HepG2 (cell line): ENCODE measurements at regions not wholly inside any gene's neighbourhood (a gene's known extent, or its start where the extent isn't known, plus 50 kb on each side); places are given as distances from the start of the nearest gene placed in this dataset.

Experiments
- ATAC-seq: fragments of 200-7000 bp; cut with Tn5 transposase; 3 replicates; pipeline ENCODE4 v1.9.1; 2020; ENCODE audit warnings: mild to moderate bottlenecking, moderate library complexity
- BruUV-seq: library from RNA; stranded (reverse); fragments of 400-500 nt; replicated peaks from 2 replicates; lab custom pipeline; 2021; lab: Mats Ljungman, UMichigan
- CTCF ChIA-PET: fragments of 300-600 bp; formaldehyde crosslinking; extraction: SDS; loops from one replicate; lab custom pipeline; 2021; ENCODE audit warnings: low total read pairs, inconsistent platforms, low intra/inter-chr PET ratio; lab: Yijun Ruan, JAX
- POLR2A ChIA-PET: fragments of 350-600 bp; sonication (Branson Sonifier 250); formaldehyde crosslinking; loops from one replicate; lab custom pipeline; 2020; ENCODE audit warnings: antibody characterized with exemption, inconsistent platforms; lab: Yijun Ruan, JAX
- DNase-seq: peaks from one replicate; pipeline ENCODE4 v3.0.0-alpha.2; 2015; ENCODE audit warnings: low spot score
- FAIRE-seq: peaks from 3 replicates; lab custom pipeline; 2011; peaks lifted over from hg19 to GRCh38; lab: Jason Lieb, UNC
- H2AFZ ChIP-seq: one replicate; pipeline ENCODE4 v1.6.1; 2011; ENCODE audit warnings: low read length, inconsistent platforms
- H3K27ac ChIP-seq: fragments of 300-600 bp; 3 replicates; pipeline ENCODE4 v1.8.0; 2011; ENCODE audit warnings: mixed run types, mild to moderate bottlenecking, mixed read lengths, low read length, inconsistent platforms; ENCODE audit not compliant: insufficient read depth; ENCODE audit errors: extremely low read length
- H3K27me3 ChIP-seq, 2 experiments: fragments of 200-600 bp in 1 of 2; 2 replicates in 1 of 2; 3 replicates in 1 of 2; pipeline versions ENCODE4 v1.6.0 to v1.8.0; 2011; ENCODE audit warnings: low read length in 2 of 2, mild to moderate bottlenecking in 2 of 2, moderate library complexity in 2 of 2, inconsistent platforms in 1 of 2; ENCODE audit not compliant: insufficient read depth in 2 of 2, control insufficient read depth in 1 of 2
- H3K36me3 ChIP-seq, 2 experiments: fragments of 200-600 bp in 1 of 2; replicated peaks in 1 of 2; 2 replicates in 1 of 2; 3 replicates in 1 of 2; pipeline versions ENCODE4 v1.5.1 to v1.8.0; 2011; ENCODE audit warnings: low read length in 2 of 2, inconsistent platforms in 1 of 2; ENCODE audit not compliant: insufficient read depth in 2 of 2, control insufficient read depth in 1 of 2
- H3K4me1 ChIP-seq: 2 replicates; pipeline ENCODE4 v1.5.1; 2012; ENCODE audit warnings: low read length, inconsistent platforms; ENCODE audit not compliant: insufficient read depth
- H3K4me2 ChIP-seq: 2 replicates; pipeline ENCODE4 v1.6.0; 2011; ENCODE audit warnings: low read depth, low read length, inconsistent platforms
- H3K4me3 ChIP-seq, 3 experiments: fragments of 200-600 bp in 1 of 3; sonication (generic), shearing (Covaris generic) in 1 of 3; replicated peaks in 1 of 3; 2 replicates each; pipeline ENCODE4 v1.5.1; 2011 to 2016; ENCODE audit warnings: low read length in 3 of 3, inconsistent platforms in 2 of 3, low read depth in 2 of 3, mild to moderate bottlenecking in 2 of 3, control low read depth in 1 of 3, mixed read lengths in 1 of 3; ENCODE audit not compliant: insufficient read depth in 1 of 3
- H3K79me2 ChIP-seq: one replicate; pipeline ENCODE4 v1.6.1; 2011; ENCODE audit warnings: low read length, inconsistent platforms; ENCODE audit not compliant: insufficient read depth
- H3K9ac ChIP-seq: 2 replicates; pipeline ENCODE4 v1.6.0; 2011; ENCODE audit warnings: mild to moderate bottlenecking, low read depth, low read length, inconsistent platforms; ENCODE audit not compliant: insufficient read depth
- H3K9me3 ChIP-seq: 2 replicates; pipeline ENCODE4 v1.5.1; 2012; ENCODE audit warnings: mild to moderate bottlenecking, low read length
- H4K20me1 ChIP-seq: 2 replicates; pipeline ENCODE4 v1.6.0; 2011; ENCODE audit warnings: inconsistent platforms, mild to moderate bottlenecking, low read length, moderate library complexity; ENCODE audit not compliant: insufficient read depth
- CBX5 ChIP-seq: sonication (generic); formaldehyde crosslinking; IDR thresholded peaks from 2 replicates; pipeline ENCODE4 v1.4.0; 2020; ENCODE audit warnings: missing genetic modification reagents, borderline replicate concordance
- MEIS1 ChIP-seq: sonication (generic); formaldehyde crosslinking; IDR thresholded peaks from 2 replicates; pipeline ENCODE4 v1.9.0; 2021; ENCODE audit warnings: mild to moderate bottlenecking, missing genetic modification reagents, moderate library complexity, borderline replicate concordance
- MIER3 ChIP-seq: IDR thresholded peaks from 2 replicates; pipeline ENCODE4 v1.6.1; 2016; ENCODE audit warnings: missing compliant biosample characterization, borderline replicate concordance
- MYC ChIP-seq: sonication (generic); formaldehyde crosslinking; IDR thresholded peaks from 2 replicates; pipeline ENCODE4 v1.9.0; 2021; ENCODE audit warnings: missing genetic modification reagents, borderline replicate concordance
- PPARG ChIP-seq: conservative IDR thresholded peaks from 2 replicates; pipeline ENCODE4 v1.6.1; 2016; ENCODE audit warnings: missing biosample characterization, missing genetic modification reagents
- SRSF9 ChIP-seq: fragments of 200-400 bp; formaldehyde crosslinking; IDR thresholded peaks from 2 replicates; pipeline ENCODE4 v1.6.1; 2018; ENCODE audit warnings: borderline replicate concordance, mild to moderate bottlenecking, low read depth, low read length; ENCODE audit not compliant: insufficient read depth, poor library complexity, severe bottlenecking
- TMF1 ChIP-seq: sonication (generic); formaldehyde crosslinking; IDR thresholded peaks from 2 replicates; pipeline ENCODE4 v1.8.1; 2022; ENCODE audit warnings: low read depth, missing genetic modification reagents
- WIZ ChIP-seq: sonication (generic); formaldehyde crosslinking; IDR thresholded peaks from 2 replicates; pipeline ENCODE4 v1.5.1; 2020; ENCODE audit warnings: mild to moderate bottlenecking, missing genetic modification reagents
- ZNF20 ChIP-seq: sonication (generic); formaldehyde crosslinking; IDR thresholded peaks from 2 replicates; pipeline ENCODE4 v1.4.0; 2020; ENCODE audit warnings: mild to moderate bottlenecking, moderate library complexity, missing genetic modification reagents
- ZNF331 ChIP-seq: sonication (generic); formaldehyde crosslinking; IDR thresholded peaks from 2 replicates; pipeline ENCODE4 v1.4.0; 2020; ENCODE audit warnings: missing genetic modification reagents
- ZNF549 ChIP-seq: sonication (generic); formaldehyde crosslinking; IDR thresholded peaks from 2 replicates; pipeline ENCODE4 v1.5.0; 2020; ENCODE audit warnings: missing genetic modification reagents
- ZNF678 ChIP-seq: sonication (generic); formaldehyde crosslinking; IDR thresholded peaks from 2 replicates; pipeline ENCODE4 v1.4.0; 2020; ENCODE audit warnings: mild to moderate bottlenecking, missing genetic modification reagents
- ZNF776 ChIP-seq: sonication (generic); formaldehyde crosslinking; IDR thresholded peaks from 2 replicates; pipeline ENCODE4 v1.4.0; 2020; ENCODE audit warnings: mild to moderate bottlenecking, missing genetic modification reagents
- WGBS: methylation state at CpG from one replicate; pipeline ENCODE4 v1.1.6; 2017; ENCODE audit warnings: low lambda C conversion rate; 5-methylcytosine and 5-hydroxymethylcytosine counted together
- in situ Hi-C: cut with HindIII; loops from 2 replicates; pipeline ENCODE4 v1.10.0; 2017; ENCODE audit warnings: low pct_unique_long_range_greater_than_20kb; ENCODE audit not compliant: extremely low pct_ligation_motif_present
- intact Hi-C: fragments of 100-400 bp; cut with micrococcal nuclease; formaldehyde crosslinking; loops from one replicate; pipeline ENCODE4 v1.10.0; 2022; ENCODE audit not compliant: unreplicated experiment
- TF ChIP-seq, protein P1 (sequence below): sonication (generic); formaldehyde crosslinking; IDR thresholded peaks from 2 replicates; pipeline ENCODE4 v1.4.0; 2020; ENCODE audit warnings: missing genetic modification reagents
- TF ChIP-seq, protein P2 (sequence below): sonication (generic); formaldehyde crosslinking; IDR thresholded peaks from 2 replicates; pipeline ENCODE4 v1.8.0; 2022; ENCODE audit warnings: mild to moderate bottlenecking, missing genetic modification reagents; ENCODE audit not compliant: insufficient replicate concordance
- TF ChIP-seq, protein P3 (sequence below): sonication (generic); formaldehyde crosslinking; IDR thresholded peaks from 2 replicates; pipeline ENCODE4 v1.5.1; 2020; ENCODE audit warnings: mild to moderate bottlenecking, missing genetic modification reagents, moderate library complexity
- TF ChIP-seq, protein P4 (sequence below): sonication (generic); formaldehyde crosslinking; IDR thresholded peaks from 2 replicates; pipeline ENCODE4 v1.5.0; 2020; ENCODE audit warnings: missing genetic modification reagents, mild to moderate bottlenecking, borderline replicate concordance
- TF ChIP-seq, protein P5 (sequence below): sonication (generic); formaldehyde crosslinking; IDR thresholded peaks from 2 replicates; pipeline ENCODE4 v1.8.1; 2022; ENCODE audit warnings: mild to moderate bottlenecking, missing genetic modification reagents

DNA sequence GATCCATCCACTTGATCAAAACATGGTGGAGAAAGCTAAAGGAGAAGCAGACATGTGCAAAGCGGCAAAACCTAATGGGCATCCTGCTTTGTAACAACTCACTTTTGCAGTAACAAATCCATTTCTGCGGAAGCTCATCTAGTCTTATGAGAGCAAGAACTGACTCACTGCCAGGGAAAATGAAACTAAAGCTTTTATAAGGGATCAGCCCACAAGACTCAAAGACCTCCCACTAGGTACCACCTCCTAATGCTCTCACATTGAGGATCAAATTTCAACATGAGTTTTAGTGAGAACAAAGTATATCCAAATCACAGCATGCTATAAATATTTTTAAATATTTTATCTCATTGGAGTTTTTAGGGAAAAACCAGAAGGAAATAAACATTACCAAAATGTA lies 120.1 kb upstream of the GNAI1 start:
- Histone ChIP-seq H3K36me3 (no peaks in the 10 kb centered on the region), H3K4me2 (no peak overlapping the region), H3K9ac (no peak overlapping the region), H2AFZ (no peak overlapping the region), H3K27me3 (no peaks in the 10 kb centered on the region), H3K27ac (no peak overlapping the region), H3K79me2 (no peaks in the 10 kb centered on the region), H4K20me1 (no peaks in the 10 kb centered on the region), H3K9me3 (no peaks in the 10 kb centered on the region), H3K4me1 (peaks cover 7% of the 10 kb centered on the region; the same call in 1 of the 2 replicates), H3K4me3 (no peak overlapping the region)
- BruUV-seq, result no TSS peak
- CTCF ChIA-PET, result no interaction called here
- FAIRE-seq, result no peak
- POLR2A ChIA-PET, result no interaction called here
- ATAC-seq, result no peak
- no peak for DNase-seq
- intact Hi-C loops (no loop called here), in situ Hi-C loops (loop anchor here (25.0 kb wide), 1 partner anchor 702 kb away; no protein-coding TSS in a partner anchor)
- 54% methylated on average over 2 of the region's 2 CpGs for WGBS
- TF ChIP-seq, protein P1, sequence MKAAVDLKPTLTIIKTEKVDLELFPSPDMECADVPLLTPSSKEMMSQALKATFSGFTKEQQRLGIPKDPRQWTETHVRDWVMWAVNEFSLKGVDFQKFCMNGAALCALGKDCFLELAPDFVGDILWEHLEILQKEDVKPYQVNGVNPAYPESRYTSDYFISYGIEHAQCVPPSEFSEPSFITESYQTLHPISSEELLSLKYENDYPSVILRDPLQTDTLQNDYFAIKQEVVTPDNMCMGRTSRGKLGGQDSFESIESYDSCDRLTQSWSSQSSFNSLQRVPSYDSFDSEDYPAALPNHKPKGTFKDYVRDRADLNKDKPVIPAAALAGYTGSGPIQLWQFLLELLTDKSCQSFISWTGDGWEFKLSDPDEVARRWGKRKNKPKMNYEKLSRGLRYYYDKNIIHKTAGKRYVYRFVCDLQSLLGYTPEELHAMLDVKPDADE (CRISPR knock-in tag), result no peak
- no peak for TF ChIP-seq ZNF776 (CRISPR knock-in tag)
- no peak for TF ChIP-seq TMF1
- no peak for TF ChIP-seq MYC
- TF ChIP-seq, protein P2, sequence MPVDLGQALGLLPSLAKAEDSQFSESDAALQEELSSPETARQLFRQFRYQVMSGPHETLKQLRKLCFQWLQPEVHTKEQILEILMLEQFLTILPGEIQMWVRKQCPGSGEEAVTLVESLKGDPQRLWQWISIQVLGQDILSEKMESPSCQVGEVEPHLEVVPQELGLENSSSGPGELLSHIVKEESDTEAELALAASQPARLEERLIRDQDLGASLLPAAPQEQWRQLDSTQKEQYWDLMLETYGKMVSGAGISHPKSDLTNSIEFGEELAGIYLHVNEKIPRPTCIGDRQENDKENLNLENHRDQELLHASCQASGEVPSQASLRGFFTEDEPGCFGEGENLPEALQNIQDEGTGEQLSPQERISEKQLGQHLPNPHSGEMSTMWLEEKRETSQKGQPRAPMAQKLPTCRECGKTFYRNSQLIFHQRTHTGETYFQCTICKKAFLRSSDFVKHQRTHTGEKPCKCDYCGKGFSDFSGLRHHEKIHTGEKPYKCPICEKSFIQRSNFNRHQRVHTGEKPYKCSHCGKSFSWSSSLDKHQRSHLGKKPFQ (CRISPR knock-in tag), result no peak
- TF ChIP-seq, protein P3, sequence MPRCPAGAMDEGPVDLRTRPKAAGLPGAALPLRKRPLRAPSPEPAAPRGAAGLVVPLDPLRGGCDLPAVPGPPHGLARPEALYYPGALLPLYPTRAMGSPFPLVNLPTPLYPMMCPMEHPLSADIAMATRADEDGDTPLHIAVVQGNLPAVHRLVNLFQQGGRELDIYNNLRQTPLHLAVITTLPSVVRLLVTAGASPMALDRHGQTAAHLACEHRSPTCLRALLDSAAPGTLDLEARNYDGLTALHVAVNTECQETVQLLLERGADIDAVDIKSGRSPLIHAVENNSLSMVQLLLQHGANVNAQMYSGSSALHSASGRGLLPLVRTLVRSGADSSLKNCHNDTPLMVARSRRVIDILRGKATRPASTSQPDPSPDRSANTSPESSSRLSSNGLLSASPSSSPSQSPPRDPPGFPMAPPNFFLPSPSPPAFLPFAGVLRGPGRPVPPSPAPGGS (CRISPR knock-in tag), result no peak
- no peak for TF ChIP-seq ZNF549
- TF ChIP-seq SRSF9, result no peak
- TF ChIP-seq, protein P4, sequence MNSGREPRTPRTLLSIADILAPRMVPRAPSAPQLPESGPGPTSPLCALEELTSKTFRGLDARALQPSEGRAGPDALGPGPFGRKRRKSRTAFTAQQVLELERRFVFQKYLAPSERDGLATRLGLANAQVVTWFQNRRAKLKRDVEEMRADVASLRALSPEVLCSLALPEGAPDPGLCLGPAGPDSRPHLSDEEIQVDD (CRISPR knock-in tag), result no peak
- no peak for TF ChIP-seq CBX5
- no peak for TF ChIP-seq PPARG (CRISPR knock-in tag)
- TF ChIP-seq ZNF678 (CRISPR knock-in tag), result no peak
- TF ChIP-seq, protein P5, sequence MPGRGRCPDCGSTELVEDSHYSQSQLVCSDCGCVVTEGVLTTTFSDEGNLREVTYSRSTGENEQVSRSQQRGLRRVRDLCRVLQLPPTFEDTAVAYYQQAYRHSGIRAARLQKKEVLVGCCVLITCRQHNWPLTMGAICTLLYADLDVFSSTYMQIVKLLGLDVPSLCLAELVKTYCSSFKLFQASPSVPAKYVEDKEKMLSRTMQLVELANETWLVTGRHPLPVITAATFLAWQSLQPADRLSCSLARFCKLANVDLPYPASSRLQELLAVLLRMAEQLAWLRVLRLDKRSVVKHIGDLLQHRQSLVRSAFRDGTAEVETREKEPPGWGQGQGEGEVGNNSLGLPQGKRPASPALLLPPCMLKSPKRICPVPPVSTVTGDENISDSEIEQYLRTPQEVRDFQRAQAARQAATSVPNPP (CRISPR knock-in tag), result no peak
- no peak for TF ChIP-seq MIER3
- no peak for TF ChIP-seq ZNF20 (CRISPR knock-in tag)
- no peak for TF ChIP-seq ZNF331 (CRISPR knock-in tag)
- no peak for TF ChIP-seq MEIS1 (CRISPR knock-in tag)
- TF ChIP-seq WIZ, result no peak
